ENCODE measurements at regions not wholly inside any gene's neighbourhood (a gene's known extent, or its start where the extent isn't known, plus 50 kb on each side); places are given as distances from the start of the nearest gene placed in this dataset.
A peak's percentile ranks its signal among the peaks of the same experiment; 100 is the strongest.
"Not testable (repeated sequence)": the region's sequence is repeated elsewhere in the genome, so short reads cannot be mapped to it uniquely, and the experiment has no call there.

DNA sequence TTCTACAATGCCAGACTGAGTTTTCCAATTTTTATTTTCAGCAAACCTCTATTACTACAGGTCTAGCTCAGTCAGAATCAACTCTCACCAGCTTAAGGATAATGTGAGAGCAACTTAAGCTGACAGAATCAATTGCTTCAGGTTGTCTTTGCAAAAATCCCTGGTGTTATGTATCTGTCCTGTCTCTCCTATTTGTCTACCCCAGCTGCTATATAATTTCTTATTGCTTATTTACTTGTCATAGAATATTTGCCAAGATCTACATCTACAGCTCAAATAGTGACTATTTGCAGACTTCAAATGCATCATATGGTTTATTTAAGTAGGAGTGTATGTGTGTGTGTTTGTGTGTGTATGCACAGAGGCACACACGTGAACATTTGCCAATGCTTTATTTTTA, 54.1 kb downstream of the FOXG1 start:
- no peak for DNase-seq (ENCODE audit: low read depth)

DNA sequence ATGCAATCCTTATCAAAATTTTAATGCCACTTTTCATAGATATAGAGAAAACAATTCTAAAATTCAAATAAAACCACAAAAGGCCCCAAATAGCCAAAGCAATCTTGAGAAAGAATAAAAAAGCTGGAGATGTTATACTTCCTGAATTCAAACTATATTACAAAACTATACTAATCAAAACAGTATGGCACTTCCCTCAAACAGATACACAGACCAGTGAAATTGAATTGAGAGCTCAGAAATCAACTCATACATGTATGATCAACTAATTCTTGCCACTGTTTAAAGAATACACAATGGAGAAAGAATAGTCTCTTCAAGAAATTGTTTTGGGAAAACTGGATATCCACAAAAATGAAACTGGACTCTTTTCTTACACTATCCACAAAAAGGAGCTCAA, 55.4 kb downstream of the FOXG1 start:
- DNase-seq (ENCODE audit: low read depth): no peak

DNA sequence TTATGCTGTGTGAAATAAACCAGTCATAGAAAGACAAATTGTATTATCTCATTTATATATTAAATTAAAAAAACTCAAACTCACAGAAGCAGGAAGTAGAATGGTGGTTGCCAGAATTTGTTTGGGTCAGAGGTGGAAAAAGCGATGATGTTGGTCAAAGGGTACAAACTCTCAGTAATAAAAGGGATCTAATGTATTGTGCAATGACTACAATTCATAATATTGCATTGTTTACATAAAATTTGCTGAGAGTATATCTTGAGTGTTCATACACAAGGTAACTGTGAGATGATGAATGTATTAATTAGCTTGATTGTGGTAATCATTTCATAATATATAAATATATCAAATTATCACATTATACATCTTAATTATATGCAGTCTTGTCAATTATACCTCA, 56.7 kb downstream of the FOXG1 start:
- no peak for DNase-seq (ENCODE audit: low read depth)

DNA sequence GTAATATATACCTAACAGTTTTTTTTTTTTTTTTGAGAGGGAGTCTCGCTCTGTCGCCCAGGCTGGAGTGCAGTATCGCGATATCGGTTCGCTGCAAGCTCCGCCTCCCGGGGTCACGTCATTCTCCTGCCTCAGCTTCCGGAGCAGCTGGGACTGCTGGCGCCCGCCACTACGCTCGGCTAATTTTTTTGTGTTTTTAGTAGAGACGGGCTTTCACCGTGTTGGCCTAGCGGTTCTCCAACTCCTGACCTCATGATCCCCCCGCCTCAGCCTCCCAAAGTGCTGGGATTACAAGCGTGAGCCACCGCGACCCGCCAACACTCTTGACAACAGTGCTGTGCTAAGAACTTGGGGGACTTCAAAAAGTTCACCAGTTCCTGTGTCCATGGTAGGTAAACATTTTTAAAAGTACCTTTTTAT, 63.5 kb downstream of the FOXG1 start:
- no peak for DNase-seq (ENCODE audit: low read depth)

DNA sequence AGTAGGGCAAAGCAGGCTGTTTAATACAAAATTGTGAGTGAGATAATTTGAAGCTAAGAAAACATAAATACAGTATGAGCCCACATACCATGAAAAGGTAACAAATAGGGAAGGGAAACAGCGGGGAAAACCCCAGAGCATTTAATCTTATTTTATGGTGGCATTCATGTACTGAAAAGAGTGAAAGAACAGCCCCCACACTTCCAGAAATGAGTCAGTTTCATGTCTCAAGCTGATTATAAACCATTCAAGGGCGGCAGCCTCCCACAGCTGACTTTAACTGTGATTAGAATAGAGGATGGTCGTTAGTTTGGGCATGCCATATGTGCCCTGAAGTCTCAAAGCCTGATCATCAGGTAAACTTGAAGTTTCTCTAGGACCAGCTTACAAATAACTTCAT, 64.5 kb downstream of the FOXG1 start:
- no peak for DNase-seq (ENCODE audit: low read depth)

DNA sequence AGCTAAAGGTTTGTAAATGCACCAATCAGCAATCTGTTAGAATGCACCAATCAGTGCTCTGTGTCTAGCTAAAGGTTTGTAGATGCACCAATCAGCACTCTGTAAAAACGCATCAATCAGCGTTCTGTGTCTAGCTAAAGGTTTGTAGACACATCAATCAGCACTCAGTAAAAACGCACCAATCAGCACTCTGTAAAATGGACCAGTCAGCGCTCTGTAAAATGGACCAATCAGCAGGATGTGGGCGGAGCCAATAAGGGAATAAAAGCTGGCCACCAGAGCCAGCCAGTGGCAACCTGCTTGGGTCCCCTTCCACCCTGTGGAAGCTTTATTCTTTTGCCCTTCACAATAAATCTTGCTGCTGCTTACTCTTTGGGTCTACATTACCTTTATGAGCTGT, 76.0 kb downstream of the FOXG1 start:
- DNase-seq (ENCODE audit: low read depth): not testable (repeated sequence)

DNA sequence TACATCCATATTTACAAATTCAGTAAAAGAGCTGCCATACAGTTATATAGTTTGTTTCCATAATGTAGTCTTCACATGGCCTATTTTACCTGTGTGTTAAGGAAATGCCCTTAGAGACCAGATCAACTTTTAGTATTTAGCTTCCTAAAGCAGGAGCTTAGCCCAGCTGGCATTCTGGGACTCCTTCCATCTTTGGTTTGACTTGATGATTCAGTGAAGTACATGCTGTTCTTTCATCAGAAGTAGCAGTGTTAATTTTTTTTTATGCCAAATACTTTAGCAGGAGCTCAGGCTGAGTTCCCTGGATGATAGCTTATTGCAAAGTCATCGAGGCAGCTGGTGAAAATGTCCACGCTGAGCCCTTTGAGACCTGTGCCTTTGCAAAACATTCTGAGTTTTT, 101.0 kb downstream of the FOXG1 start:
- DNase-seq (ENCODE audit: low read depth): peak; percentile 1

DNA sequence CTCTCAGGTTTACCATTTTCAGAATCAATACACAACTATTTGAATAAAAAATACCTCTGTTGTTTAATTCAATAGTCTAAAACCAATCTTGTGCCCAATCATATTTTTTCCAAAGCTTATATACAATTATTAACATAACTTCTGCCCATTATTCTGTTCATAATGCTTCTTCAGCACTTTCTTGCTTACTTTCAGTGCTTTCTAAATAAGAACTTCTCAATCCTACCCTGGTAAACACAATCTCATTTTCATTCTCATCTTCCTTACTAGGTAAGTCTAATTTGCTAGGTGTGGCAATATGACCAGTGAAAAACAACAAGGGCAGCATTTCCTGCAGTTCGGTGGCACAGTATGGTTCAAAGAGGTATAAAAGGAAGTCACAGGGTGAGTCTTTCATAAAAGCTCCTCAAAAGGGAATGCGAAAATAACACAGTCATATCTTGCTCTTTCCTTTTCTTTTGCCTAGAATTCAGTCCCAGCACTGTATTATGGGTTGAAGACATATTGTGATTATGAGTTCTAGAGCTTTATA, 103.5 kb downstream of the FOXG1 start:
- no peak for DNase-seq (ENCODE audit: low read depth)

DNA sequence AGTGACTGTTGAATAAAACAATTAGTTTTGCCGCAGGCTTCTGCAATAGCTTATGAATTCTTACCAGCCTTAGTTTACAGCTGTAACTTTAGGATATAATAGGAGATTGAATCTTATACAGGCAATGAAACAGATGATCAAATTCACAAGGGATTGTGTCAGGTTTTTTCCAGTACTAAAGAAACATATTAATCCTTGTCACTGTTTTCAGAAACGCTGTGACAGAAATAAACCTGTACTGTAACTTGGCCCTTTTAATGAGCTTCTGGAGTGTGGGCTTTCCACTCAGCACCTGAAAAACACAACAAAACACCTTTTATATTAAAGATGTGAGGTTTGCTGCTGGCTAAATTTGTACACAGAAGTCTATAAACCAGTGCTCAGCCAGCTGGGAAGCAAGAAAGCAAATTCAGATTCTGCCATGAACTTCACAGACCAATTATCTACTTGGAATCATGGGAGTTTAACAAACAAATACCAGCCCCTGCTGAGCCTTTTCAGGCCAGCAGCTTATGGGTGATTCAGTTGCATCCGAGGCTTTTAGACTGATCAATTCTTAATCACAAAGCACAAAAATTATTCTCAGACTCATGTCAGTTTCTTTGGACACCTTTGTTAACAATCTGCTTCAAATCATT, 109.5 kb downstream of the FOXG1 start:
- no peak for DNase-seq (ENCODE audit: low read depth)

DNA sequence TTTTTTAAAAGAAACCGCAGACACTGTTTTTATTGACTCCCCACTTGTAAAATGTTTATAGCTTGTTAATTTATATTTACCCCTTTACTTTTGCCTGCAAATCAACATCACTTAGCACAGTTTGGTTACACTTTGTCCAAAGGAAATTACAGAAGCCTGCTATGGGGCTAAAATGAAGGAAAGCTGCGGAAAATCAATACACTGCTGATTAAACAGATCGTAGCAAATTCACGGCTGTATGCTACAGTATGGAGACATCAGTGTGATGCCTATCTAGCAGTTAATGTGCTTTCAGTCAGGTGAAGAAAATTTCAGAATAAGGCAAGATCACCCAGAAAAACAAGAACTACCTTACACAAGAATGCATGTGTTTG, 110.0 kb downstream of the FOXG1 start:
- DNase-seq (ENCODE audit: low read depth): no peak

DNA sequence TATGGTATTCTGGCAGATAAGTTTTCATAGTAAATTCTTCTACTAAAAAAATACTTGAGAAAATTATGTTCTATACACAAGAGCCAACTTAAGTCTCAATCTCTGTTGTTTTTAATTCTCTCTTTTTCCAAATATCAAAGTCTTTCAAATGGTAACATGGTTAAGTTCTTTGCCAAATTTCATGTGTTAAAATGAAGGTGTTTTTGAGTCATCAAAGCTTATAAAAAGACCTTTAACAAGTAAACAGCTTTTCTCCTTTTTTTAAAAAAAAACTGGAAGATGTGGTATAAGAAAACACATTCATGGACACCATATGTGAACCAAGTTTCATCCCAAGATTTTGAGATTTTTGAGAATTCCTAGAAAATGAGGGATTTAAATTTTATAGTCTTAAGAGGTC, 111.3 kb downstream of the FOXG1 start:
- no peak for DNase-seq (ENCODE audit: low read depth)

DNA sequence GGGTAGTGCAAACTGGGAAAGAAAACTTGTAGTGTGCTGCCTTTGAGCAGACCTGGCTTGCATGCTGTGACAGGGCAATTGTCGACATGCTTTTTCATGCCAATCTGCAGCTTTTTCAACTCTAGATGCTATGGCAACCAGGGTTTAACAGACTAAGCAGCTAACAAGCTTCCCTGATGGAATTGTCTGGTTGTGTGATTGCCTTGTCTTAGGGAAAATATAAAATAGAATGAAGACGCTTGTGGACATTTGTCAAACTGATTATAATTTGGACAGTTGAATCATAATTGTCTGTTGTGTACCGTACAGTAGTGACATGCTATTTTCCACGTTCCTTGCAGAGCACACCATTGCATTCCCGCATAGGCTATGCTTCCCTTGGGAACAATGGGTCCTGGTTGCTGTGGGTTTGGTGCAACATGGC, 113.0 kb downstream of the FOXG1 start:
- DNase-seq (ENCODE audit: low read depth): no peak

DNA sequence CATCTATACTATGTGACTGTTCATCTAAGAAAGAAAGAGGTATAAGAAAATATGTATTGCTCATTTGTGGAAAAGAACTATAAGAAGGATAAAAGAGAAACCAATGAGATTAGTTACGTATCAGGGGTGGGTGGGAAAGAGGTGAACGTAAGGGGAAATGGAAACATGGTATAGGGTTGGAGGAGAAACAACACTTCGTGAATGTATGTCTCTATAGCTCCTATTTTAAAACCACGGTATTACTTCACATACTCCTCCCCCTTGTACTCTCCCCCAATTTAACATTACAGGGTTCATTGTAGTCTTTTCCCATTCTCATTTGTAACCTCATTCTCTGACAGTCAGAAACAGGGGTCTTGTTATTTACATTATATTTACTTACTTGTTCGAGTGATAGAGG, 120.4 kb downstream of the FOXG1 start:
- no peak for DNase-seq (ENCODE audit: low read depth)

DNA sequence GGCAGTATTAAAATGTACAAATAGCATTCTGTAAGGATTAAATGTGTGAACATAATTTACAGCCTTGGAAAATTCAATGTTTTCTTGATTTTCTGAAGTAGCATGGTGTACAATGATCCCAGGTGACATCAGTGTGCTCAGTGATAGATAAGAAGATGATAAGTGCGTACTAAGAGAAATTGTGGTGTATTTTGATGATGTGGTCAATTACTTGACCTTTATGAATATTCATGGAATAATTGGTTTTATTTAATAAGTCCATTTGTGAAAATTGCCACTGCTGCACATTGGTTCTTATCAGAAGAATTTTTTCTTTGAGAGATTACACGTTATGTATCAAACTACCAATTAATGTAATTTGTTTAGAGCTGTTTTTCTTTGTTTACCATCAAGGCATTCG, 128.8 kb downstream of the FOXG1 start:
- DNase-seq (ENCODE audit: low read depth): no peak

DNA sequence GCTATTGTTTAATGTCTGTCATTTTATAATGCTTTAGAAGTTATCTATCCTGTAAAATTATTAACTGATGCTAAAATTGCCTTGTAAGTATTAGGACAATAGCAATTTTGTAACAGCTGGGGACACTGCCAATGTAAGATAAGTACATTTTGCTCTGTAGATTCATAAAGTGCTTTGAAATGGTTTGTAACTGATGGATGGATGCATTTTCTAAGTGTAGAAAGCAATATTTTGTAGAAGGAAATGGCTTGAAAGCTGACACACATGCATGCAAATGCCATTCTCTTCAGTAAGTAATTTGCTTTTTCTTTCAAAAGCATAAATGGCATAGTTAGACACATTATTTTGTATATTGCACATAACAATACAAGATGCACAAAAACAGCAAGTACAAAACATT, 129.8 kb downstream of the FOXG1 start:
- no peak for DNase-seq (ENCODE audit: low read depth)

DNA sequence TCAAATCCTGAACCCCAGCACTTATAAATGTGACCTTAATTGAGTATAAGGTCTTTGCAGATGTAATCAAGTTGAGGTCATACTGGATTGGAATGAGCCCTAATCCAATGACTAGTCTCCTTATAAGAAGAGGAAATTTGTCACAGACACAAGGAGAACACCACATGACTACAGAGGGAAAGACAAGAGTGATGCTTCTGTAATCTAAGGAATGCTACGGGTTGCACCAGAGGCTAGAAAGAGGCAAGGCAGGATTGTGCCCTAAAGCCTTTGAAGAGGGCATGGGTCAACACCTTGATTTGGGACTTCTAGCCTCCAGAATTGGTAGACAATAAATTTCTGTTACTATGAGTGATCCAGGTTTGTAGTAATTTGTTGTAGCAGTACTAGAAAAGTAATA, 135.0 kb downstream of the FOXG1 start:
- DNase-seq (ENCODE audit: low read depth): no peak

DNA sequence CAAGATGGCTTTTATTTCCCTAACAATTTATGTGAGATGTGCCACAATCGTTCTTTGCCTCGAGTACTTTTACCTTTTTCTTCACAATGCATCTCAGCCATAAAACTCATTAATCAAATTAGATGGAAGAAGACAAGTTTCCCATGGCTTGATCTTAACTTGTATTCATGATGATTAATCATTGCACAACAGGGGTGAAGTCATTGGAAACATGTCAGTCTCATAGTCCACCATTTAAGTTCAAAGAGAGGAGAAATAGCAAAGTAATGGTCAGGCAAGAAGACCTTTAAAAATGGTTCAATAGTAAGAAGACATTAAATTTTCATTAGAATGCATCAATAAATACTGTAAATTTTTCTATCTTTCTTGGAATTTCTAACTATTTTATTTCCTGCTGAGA, 136.3 kb downstream of the FOXG1 start:
- no peak for DNase-seq (ENCODE audit: low read depth)

DNA sequence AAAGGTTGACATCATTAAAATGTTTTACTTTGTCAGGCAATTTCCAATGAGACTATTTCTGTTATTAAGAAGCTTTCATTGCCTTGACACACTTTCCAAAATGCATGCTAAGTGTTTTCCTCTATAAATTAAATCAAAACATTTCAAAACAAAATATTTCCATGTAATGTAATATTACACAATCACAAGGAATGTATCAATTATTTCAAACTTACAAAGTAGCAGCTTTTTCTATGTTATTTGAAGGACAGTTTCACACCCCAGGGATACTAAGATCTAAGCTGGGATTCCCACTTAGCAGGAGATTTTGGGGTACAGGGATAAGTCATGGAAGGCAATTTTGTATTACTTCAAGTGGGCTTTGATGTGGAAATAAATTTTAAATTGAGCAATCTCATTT, 144.9 kb downstream of the FOXG1 start:
- DNase-seq (ENCODE audit: low read depth): no peak

DNA sequence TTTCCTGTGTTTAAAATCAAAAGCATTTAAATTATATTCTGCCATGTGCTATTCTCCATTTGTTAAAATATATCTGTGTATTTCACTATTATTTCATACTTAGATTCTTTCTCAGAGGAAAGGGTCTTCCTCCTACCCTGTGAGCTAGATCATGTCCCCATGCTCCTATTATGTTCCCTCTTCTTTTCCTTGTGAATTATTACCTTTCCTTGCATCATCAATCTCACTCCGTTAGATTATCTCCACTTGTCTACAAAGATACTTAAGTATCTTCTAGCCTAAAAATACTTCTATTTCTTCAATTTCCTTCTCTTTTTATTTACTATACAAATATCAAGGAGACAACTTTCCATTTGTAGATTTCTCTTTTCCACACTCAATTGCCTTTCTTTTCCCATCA, 146.5 kb downstream of the FOXG1 start:
- DNase-seq (ENCODE audit: low read depth): no peak

DNA sequence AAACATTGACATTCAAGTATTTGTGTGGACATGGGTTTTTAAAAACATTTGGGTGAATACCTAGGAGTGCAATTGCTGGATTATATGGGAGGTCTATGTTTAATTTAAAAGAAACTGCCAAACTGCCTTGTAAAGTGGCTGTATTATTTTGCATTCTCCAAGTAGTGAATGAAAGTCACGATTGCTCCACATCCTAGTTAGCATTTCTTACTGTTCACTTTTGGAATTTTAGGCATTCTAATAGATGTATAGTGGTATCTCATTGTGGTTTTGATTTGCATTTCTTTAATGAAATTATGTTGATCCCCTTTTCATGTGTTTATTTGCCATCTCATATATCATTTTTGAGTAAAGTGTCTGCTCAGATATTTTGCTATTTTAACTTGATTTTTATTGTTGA, 159.5 kb downstream of the FOXG1 start:
- DNase-seq (ENCODE audit: low read depth): no peak

DNA sequence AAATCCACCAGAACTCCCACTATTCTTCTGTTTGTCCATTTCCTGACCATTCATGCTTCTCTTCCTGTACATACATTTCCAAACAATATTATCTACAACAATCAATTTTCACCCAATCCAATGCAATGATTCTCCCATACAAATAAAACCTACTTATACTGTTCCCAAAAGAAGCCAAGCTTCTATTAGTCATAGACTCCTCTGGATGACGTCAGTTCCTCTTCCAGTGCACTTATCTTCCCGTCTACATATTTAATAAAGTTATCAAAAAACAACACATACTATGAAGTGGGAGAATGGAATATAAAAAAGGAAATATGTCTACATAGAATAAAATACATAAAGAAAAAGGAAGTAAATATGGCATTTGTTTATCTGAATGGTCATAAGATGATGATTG, 165.4 kb downstream of the FOXG1 start:
- DNase-seq (ENCODE audit: low read depth): no peak

DNA sequence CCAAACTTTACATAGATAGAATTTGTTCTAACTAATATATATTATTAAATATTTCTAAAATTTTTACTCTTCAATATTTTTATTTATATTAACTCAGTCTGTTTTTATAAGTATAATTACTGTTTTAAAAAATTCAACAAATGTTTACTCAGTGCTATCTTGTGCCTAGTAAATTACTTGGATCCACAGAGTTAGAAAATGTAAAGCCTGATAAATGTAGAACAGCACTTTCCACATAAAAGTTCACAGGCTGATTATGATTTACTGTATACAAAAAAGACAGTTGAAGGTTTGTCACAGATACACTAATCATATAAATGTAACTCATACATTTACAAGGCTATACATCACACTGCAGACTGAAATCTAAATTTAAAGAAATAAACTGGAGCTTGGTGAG, 170.0 kb downstream of the FOXG1 start:
- no peak for DNase-seq (ENCODE audit: low read depth)

DNA sequence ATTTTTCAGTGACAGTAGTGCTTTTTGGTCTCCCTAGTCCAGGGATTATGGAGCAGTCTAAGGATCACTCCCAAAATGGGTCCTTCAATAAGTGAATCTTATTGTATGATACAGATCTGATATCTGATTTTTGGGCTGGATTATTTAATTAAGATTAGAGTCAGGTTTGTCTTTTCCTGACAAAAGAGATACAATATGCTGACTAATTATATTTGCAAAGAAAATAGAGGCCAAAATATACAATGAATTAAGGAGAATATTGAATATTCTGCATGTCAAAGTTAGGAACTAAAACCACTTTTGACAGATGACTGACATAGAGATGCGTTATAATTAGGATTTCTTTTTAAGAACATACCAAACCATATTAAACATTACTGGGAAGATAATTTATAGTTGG, 175.2 kb downstream of the FOXG1 start:
- DNase-seq (ENCODE audit: low read depth): no peak

DNA sequence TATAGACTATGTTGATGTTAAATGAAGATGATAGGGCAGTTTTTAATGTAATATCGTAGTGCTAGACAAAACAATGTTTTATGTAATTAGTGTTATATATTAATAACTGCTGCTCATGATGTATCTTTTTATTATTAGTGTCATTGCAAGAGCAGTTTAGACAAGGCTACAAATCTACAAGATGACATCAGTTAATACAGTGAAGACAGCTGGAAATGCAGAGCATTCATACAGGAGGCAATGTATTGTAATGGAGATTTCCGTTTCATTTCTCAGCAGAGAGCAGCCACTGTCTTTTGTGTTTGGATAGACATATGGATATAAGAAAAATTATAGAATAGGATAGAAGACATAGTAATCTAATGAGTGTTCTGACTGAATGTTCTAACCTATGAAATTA, 178.0 kb downstream of the FOXG1 start:
- no peak for DNase-seq (ENCODE audit: low read depth)

DNA sequence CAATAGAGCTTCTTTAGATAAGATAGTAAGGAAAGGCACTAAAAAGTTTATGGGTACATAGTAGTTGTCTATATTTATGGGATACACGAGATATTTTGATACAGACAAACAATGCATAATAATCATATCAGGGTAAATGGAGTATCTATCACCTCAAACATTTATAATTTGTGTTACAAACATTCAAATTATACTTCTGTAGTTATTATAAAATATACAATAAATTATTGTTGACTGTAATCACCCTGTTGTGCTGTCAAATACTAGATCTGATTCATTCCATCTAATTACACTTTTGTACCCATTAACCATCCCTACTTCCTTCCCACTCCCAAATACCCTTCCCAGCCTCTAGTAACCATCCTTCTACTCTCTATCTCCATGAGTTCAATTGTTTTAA, 179.7 kb downstream of the FOXG1 start:
- no peak for DNase-seq (ENCODE audit: low read depth)
